GM13977 (cell line): ENCODE measurements at regions not wholly inside any gene's neighbourhood (a gene's known extent, or its start where the extent isn't known, plus 50 kb on each side); places are given as distances from the start of the nearest gene placed in this dataset.

ENCODE experiments used
- DNase-seq: peaks from one replicate; pipeline ENCODE4 v3.0.0; 2012; ENCODE audit warnings: low spot score
- CTCF ChIP-seq: IDR thresholded peaks from 2 replicates; pipeline ENCODE4 v1.5.1; 2012; ENCODE audit warnings: mild to moderate bottlenecking, control low read depth; ENCODE audit not compliant: insufficient read depth; ENCODE audit errors: extremely low read depth, missing control alignments
- in situ Hi-C: fragments of 300-500 bp; cut with MboI; formaldehyde crosslinking; loops from one replicate; pipeline ENCODE4 v1.12.0; 2022; ENCODE audit warnings: low sequenced_read_pairs, low pct_unique_long_range_greater_than_20kb, mixed read lengths, inconsistent platforms; ENCODE audit not compliant: unreplicated experiment

DNA sequence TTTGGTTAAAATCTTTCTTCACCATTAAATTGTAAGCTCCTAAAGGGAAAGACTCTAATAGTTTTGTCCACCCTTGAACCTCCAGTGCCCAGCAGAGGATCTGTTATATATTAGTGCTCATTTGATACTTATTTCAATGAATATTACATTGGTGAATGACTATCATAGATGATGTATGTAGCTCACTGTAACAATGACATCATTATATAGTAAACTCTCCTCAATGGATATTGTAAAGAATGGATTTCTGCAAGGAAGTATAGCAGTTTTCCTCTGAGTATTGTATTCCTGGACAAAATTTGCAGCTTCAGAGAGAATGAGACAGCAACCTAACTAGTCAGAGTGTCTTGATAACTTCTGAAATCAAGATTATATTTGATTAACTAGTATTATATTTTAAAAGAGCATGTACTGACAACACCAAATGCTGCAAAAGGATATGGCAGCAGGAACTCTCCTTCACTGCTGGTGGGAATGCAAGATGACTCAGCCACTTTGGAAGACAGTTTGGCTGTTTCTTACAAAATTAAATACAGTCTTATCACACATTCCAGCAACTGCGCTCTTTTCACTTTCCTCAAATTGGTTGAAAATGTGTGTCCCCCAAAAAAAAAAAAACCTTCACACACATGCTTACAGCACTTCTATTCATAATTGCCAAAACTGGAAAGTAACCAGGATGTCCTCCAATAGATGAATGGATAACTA, 189.8 kb upstream of the OPRM1 start:
- in situ Hi-C loops, result no loop called here
- TF ChIP-seq CTCF, result no peak
- no peak for DNase-seq

DNA sequence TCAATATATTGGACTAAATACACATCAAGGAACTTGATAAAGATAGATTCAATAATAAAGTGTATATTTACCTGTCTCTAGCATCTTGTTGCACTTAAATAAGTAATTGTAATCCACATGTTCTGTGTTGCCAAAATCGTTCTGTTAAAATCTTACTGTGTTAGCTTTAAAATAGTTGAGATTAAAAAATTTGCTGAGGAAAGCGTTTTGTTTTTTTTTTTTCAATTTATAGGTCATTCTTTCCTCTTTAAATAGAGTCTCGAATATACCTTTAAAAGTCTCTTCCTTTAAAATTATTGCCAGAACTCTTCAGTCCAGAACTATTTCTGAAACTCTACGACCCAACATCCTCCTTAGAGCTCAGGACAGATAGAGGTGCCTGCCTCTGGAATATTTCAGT, 195.6 kb upstream of the OPRM1 start:
- no peak for DNase-seq
- in situ Hi-C loops, result no loop called here
- no peak for TF ChIP-seq CTCF

- in situ Hi-C loops, result no loop called here
- no peak for TF ChIP-seq CTCF
- no peak for DNase-seq
Measured at GRCh38 chr6:153842491-153842890, 196.5 kb upstream of the OPRM1 start.

GRCh38 chr6:153840039-153840850, 198.8 kb upstream of the OPRM1 start:
- TF ChIP-seq CTCF, result no peak
- DNase-seq, result no peak
- in situ Hi-C loops, result no loop called here

- TF ChIP-seq CTCF, result no peak
- DNase-seq, result no peak
- in situ Hi-C loops, result no loop called here
Measured at GRCh38 chr6:153832543-153832942, 206.5 kb upstream of the OPRM1 start.

GRCh38 chr6:153831350-153832078, 207.5 kb upstream of the OPRM1 start:
- DNase-seq, result no peak
- in situ Hi-C loops, result no loop called here
- no peak for TF ChIP-seq CTCF
